GM21528 (cell line): ENCODE measurements at regions not wholly inside any gene's neighbourhood (a gene's known extent, or its start where the extent isn't known, plus 50 kb on each side); places are given as distances from the start of the nearest gene placed in this dataset.

ENCODE experiments used
- ATAC-seq: cut with Tn5 transposase; IDR thresholded peaks from one replicate; pipeline ENCODE4 v1.9.1; 2021; ENCODE audit warnings: mild to moderate bottlenecking, moderate library complexity; ENCODE audit not compliant: unreplicated experiment, low FRiP score

GRCh38 chr9:120151149-120151548 is 428.8 kb downstream of the CDK5RAP2 start:
- ATAC-seq: no peak

DNA sequence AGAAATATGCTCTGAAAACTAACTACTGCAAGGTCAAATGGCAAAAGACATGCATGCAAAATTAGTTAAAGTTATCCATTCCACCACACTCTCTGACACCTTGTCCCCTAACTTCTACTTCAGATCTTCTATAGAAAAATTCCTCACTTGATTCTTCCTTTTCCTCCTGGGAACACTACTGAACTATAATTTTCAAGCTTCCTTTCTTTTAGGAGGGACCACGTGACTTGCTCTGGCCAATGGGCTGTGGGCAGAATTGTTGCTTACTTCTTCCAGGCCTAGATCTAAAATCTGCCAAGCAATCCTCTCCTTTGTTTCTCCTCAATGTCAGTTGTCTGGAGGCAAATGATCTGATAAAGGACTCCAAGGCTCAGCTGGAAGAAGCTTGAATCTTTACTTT is 441.0 kb downstream of the CDK5RAP2 start:
- ATAC-seq: no peak

- ATAC-seq: no peak
These were observed 442.7 kb downstream of the CDK5RAP2 start for GRCh38 chr9:120137186-120137840.

- no peak for ATAC-seq
These were observed 443.3 kb downstream of the CDK5RAP2 start for GRCh38 chr9:120136696-120137095.

DNA sequence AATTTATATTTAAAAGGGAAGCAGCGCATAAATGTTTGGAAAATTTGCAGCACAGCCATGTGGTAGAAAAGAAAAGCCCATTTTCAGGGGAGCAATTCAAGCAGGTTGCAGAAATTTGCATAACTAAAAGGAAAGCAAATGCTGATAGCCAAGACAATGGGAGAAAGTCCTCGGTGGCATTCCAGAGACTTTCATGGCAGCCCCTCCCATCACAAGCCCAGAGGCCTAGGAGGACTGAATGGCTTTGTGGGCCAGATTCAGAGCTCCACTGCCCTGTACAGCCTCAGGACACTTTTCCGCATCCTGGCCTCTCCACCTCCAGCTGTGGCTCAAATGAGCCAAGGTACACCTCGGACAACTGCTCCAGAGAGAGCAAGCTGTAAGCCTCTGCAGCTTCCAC is 462.9 kb downstream of the CDK5RAP2 start:
- ATAC-seq: no peak

- no peak for ATAC-seq
These were observed 469.4 kb downstream of the CDK5RAP2 start for GRCh38 chr9:120110520-120110919.

DNA sequence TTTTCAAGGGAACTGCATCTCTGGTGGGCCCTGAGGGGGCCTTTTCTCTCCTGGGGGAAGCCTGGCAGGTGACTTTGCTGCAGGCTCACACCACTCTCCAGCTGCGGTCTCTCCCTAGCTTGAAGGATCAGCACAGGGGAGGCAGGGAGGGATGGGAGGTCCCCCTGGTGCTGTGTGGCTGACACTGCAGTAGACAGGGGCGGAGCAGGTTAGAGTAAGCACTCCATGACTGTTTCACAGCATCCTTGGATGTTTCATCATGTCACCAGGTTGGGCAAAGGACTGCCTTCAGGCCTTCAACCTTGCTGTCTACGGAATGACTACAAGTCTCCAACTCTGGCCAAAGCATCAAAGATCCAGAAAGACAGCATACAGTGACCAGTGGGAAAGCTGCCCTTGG is 470.7 kb downstream of the CDK5RAP2 start:
- no peak for ATAC-seq

DNA sequence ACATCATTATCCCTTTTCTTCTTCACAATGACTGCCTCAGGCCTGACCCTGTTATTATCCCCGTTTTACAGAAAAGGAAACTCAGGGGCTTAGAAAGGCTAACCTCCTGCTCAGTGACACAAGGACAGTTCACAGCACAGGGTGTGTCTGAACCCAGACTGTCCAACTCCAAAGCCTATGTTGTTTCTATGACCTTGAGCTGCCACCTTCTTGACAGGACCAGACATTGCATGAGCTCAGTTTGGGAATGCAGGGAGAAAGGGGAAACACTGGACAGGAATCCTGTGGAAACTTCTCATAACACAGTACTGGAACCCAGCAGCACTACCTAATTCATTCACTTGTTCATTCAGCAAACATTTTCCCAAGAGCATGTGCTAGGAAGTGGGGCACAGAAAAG is 472.8 kb downstream of the CDK5RAP2 start:
- ATAC-seq: no peak

DNA sequence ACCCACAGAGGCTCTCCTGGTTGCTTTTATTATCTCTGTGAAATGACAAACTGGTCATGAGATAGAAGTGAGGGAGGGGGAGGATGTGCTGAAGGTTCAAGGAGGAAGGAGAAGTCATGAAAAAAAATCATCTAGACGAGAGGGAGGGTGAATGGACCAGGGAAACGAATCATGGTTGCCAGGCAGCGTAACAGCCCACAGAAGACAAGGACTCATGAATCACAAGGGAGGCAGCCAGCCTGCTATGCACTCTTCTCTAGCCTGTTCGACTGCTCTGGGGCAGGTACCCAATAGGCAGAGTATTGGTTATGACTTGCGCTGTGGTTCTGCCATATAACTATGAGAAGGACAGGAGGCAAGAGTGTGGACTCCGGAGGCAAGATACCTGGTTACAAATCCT is 475.2 kb downstream of the CDK5RAP2 start:
- no peak for ATAC-seq

GRCh38 chr9:120100595-120100994 is 479.4 kb downstream of the CDK5RAP2 start:
- ATAC-seq: no peak

DNA sequence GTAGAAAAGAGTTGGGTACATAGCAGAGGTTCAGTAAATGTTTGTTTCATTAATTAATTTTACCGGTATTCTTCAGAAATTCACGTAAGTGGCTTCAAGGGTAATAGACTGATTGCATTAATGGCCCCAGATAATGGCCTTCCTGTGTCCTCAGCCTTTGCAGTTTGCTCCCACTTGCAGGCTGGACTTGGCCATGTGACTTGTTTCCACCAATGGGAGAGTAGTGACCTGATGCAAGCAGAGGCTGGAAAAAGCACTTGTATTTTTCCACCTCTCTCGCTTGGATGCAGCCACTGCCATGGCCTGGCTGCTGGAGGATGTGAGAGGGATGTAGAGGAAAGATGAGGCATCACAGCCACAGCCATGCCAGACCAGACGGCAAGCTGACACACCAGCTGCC is 480.9 kb downstream of the CDK5RAP2 start:
- no peak for ATAC-seq

DNA sequence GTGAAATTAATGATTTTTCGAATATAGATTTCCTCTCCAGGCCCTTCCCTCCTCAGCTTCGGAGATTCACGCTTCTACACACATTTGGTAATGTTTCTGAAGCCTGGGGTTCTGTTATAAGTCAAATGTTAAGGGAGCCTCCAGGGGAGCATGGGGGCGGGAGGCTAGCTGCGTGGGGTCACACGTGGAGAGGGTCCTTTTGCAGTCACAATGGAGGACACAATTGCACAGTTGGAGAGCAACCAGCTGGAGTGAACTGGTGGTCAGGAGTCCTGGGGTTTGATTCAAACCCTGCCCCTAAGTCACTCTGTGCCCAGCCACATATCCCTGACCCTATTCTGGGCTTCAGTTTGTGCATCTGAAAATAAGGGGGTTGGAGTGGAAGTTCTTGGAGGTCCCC is 481.4 kb downstream of the CDK5RAP2 start:
- no peak for ATAC-seq

DNA sequence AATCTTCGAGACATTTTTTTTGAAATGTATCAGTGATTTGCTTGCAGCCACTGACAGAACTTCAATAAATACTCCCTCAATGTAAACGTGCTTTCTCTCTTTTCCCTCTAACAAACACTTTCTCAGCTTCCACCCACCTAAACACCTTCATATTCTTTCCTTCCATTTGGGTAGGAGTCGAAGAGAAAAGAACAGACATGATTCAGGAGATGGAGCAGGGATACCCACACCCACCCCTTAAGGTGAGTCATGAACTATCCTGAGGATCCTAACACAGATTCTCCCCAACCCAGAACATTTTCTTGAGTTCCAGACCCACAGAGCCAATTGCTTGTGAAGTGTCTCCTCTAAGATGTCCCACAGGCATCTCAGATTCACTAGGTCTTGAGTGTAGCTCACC is 488.8 kb downstream of the CDK5RAP2 start:
- ATAC-seq: no peak

GRCh38 chr9:120080849-120081248 is 499.1 kb downstream of the CDK5RAP2 start:
- ATAC-seq: no peak

- ATAC-seq: no peak
These were observed 501.9 kb downstream of the CDK5RAP2 start for GRCh38 chr9:120078112-120078511.

DNA sequence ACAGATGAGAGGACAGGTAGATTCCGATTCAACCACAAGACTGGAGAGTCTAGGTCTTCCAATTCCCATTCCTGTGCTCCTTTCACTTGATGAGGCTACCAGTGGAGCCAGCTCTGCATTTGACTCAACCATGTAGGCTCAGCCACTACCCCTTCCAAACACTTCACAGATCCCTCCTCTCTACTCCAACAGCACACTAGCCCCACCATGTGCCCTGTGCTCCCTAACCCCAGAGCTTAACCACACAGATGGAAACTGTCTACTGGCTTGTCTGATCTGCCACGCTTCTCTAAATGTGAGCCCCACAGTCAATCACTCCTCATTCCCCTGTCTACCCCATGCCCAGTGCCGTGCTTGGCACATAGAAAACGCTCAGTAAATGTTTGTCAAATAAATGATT is 508.2 kb downstream of the CDK5RAP2 start:
- ATAC-seq: no peak

DNA sequence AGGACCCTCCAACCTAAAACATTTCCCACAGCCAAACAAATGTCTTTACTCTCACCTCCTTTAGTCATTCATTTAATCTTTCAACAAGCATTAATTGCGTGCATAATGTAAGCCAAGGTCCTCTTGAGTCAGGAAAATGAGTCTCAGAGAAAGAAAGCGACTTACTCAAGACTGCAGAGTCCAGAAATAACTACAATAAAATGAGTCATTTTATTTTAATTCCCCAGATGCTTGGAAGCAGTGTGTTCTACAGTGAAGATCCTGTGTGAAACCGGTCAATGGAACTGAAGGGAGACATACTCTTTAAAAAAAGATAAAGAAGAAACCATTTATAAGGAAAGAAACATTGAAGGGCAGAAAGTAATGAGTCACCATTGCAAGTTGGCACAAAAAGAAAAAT is 513.7 kb downstream of the CDK5RAP2 start:
- no peak for ATAC-seq

GRCh38 chr9:120065151-120065550 is 514.8 kb downstream of the CDK5RAP2 start:
- no peak for ATAC-seq

- ATAC-seq: no peak
These were observed 535.0 kb downstream of the CDK5RAP2 start for GRCh38 chr9:120045011-120045410.

DNA sequence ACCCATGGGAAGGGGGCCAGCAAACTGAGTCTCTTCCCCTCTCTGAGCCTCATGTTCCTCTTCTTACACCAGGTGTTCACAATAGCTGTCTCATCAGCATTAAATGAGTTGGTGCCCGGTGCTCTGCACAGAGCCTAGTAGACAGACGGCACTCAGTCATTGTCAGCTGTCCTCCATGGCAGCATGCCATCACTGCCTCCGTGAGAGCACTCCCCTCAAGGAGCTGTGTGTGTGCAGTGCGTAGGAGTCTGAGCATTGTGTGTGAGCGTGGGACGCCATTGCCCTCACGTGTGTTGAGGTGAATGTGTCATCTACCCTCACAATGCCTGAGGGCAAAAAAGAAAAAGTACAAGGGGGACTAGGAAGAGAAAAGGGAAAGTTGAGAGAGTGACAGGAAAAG is 536.5 kb downstream of the CDK5RAP2 start:
- no peak for ATAC-seq

- no peak for ATAC-seq
These were observed 539.1 kb downstream of the CDK5RAP2 start for GRCh38 chr9:120040896-120041295.

DNA sequence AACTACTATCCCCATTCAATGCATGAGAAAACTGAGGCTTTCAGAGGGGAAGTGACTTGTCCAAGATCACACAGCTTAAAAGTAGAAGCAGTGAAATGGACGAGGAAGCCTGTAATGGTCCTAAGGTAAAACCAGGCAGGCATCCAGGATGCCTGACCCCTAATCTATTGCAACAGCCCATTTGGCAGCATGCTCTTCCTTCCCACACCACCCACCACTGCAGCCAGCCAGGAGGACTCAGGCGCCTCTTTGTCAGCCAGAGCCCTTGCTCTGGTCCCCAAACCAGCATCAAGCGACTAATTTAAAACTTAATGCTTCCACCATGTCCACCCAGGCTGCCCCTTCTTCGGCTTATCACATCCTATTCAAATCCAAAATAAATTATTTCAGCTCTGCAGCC is 541.6 kb downstream of the CDK5RAP2 start:
- no peak for ATAC-seq

GRCh38 chr9:120032639-120033038 is 547.3 kb downstream of the CDK5RAP2 start:
- no peak for ATAC-seq
